ENCODE measurements at regions not wholly inside any gene's neighbourhood (a gene's known extent, or its start where the extent isn't known, plus 50 kb on each side); places are given as distances from the start of the nearest gene placed in this dataset.

GRCh38 chr3:197372047-197372661 is 73.7 kb upstream of the DLG1 start (continued):
- TF ChIP-seq EP300 (IDR thresholded peaks at IDR 0.05; ENCODE audit: low read depth in 2 of 2, low read length in 2 of 2) (peak in 1 of 2 experiments; percentile 66; a peak in 2 of 4 replicates), EP300 (CRISPR knock-in tag; IDR thresholded peaks at IDR 0.05; ENCODE audit: borderline replicate concordance) (no peak; the same call in 1 of the 2 replicates), CEBPB (IDR thresholded peaks at IDR 0.05; ENCODE audit: borderline replicate concordance, low read depth, low read length) (peak; percentile 8; the same call in 1 of the 2 replicates), RCOR2 (CRISPR knock-in tag; IDR thresholded peaks at IDR 0.05) (0 out of 2 replicates have a peak, but pooled peaks have one; percentile 22)

- H3K79me2 ChIP-seq (ENCODE audit: insufficient read depth, low read length): no peaks in the 10 kb centered on the region
- H2AFZ ChIP-seq (ENCODE audit: low read length): no peak overlapping the region
- no peak for DNase-seq (ENCODE audit: low spot score)
- WGBS (ENCODE audit: low lambda C conversion rate): 80% methylated on average over 1 of the region's 1 CpG
- CTCF ChIA-PET (ENCODE audit: low intra/inter-chr PET ratio, low total read pairs): no interaction called here
- BruUV-seq (replicated peaks): no TSS peak
- no peaks in the 10 kb centered on the region for H3K9me3 ChIP-seq (ENCODE audit: low read length)
- no peaks in the 10 kb centered on the region for H4K20me1 ChIP-seq (ENCODE audit: insufficient read depth, low read length)
- 0 out of 2 replicates have a peak, but pooled peaks have one; percentile 29 for TF ChIP-seq MEIS2 (CRISPR knock-in tag; IDR thresholded peaks at IDR 0.05)
- TF ChIP-seq HCFC1 (IDR thresholded peaks at IDR 0.05; ENCODE audit: low read depth, low read length): no peak
- no peak for TF ChIP-seq MED1 (CRISPR knock-in tag; IDR thresholded peaks at IDR 0.05)
- TF ChIP-seq PRMT3 (CRISPR knock-in tag; IDR thresholded peaks at IDR 0.05; ENCODE audit: borderline replicate concordance, low read depth): no peak
- no peak for TF ChIP-seq NFE2 (CRISPR knock-in tag; IDR thresholded peaks at IDR 0.05)
- no peak for TF ChIP-seq ZSCAN30 (CRISPR knock-in tag; IDR thresholded peaks at IDR 0.05)
- no peak for TF ChIP-seq POLR2G (IDR thresholded peaks at IDR 0.05; ENCODE audit: low read depth, low read length)
- TF ChIP-seq ZNF589 (CRISPR knock-in tag; conservative IDR thresholded peaks at IDR 0.05): no peak
- no peak for TF ChIP-seq NFKBIZ (CRISPR knock-in tag; IDR thresholded peaks at IDR 0.05)
- in situ Hi-C loops (cut with HindIII; ENCODE audit: extremely low pct_ligation_motif_present, low pct_unique_long_range_greater_than_20kb) (no loop called here), intact Hi-C loops (cut with micrococcal nuclease; ENCODE audit: unreplicated experiment) (loop anchor here (5.0 kb wide), 4 partner anchors 51 to 131 kb away; no protein-coding TSS in a partner anchor)
- peak overlapping the region; percentile 82 for H3K4me2 ChIP-seq (ENCODE audit: low read depth, low read length)
- no peaks in the 10 kb centered on the region for H3K36me3 ChIP-seq (replicated peaks in 1 of 2; ENCODE audit: control insufficient read depth in 1 of 2, insufficient read depth in 2 of 2, low read length in 2 of 2)
- H3K4me3 ChIP-seq (replicated peaks in 1 of 3; ENCODE audit: insufficient read depth in 1 of 3, low read depth in 2 of 3, low read length in 3 of 3): peak overlapping the region in 1 of 3 experiments; percentile 20; a peak in 2 of 6 replicates
- peak overlapping the region; percentile 60 for H3K9ac ChIP-seq (ENCODE audit: insufficient read depth, low read depth, low read length)
- H3K27me3 ChIP-seq (ENCODE audit: control insufficient read depth in 1 of 2, insufficient read depth in 2 of 2, low read length in 2 of 2): no peaks in the 10 kb centered on the region
- H3K4me1 ChIP-seq (ENCODE audit: insufficient read depth, low read length): peaks cover 70% of the 10 kb centered on the region
- no peak for ATAC-seq
- peak overlapping the region; percentile 90 for H3K27ac ChIP-seq (ENCODE audit: extremely low read length, insufficient read depth, low read length)
- POLR2A ChIA-PET: interaction anchor here (0.7 to 4.2 kb wide), 15 partner anchors 7 to 98 kb away, joined by 3 to 35 read pairs (median 10); partner anchors contain the start of gene DLG1
- FAIRE-seq: no peak
Measured at GRCh38 chr3:197371591-197372046, 73.2 kb upstream of the DLG1 start.

All from HepG2 (cell line).